ENCODE measurements at regions not wholly inside any gene's neighbourhood (a gene's known extent, or its start where the extent isn't known, plus 50 kb on each side); places are given as distances from the start of the nearest gene placed in this dataset.

DNA sequence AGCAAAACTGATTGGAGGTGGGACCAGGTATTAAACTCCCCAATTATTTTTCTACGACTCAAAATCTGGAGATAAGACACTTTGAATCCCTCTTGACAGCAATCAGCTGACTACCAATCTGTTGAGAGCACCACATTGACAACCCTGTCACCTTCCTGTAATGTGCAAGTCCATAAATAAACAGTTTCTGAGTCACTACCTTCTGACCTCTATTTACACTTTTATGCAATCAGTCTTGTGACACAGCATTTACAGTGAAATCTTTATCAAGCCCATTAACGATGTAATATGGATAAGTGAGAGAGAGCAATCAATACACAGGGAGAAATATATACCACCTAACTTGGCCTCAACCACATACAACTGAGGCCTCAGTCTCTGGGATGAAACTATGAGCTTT, 283.7 kb upstream of the ANO5 start (continued):
- TF ChIP-seq, protein P1, sequence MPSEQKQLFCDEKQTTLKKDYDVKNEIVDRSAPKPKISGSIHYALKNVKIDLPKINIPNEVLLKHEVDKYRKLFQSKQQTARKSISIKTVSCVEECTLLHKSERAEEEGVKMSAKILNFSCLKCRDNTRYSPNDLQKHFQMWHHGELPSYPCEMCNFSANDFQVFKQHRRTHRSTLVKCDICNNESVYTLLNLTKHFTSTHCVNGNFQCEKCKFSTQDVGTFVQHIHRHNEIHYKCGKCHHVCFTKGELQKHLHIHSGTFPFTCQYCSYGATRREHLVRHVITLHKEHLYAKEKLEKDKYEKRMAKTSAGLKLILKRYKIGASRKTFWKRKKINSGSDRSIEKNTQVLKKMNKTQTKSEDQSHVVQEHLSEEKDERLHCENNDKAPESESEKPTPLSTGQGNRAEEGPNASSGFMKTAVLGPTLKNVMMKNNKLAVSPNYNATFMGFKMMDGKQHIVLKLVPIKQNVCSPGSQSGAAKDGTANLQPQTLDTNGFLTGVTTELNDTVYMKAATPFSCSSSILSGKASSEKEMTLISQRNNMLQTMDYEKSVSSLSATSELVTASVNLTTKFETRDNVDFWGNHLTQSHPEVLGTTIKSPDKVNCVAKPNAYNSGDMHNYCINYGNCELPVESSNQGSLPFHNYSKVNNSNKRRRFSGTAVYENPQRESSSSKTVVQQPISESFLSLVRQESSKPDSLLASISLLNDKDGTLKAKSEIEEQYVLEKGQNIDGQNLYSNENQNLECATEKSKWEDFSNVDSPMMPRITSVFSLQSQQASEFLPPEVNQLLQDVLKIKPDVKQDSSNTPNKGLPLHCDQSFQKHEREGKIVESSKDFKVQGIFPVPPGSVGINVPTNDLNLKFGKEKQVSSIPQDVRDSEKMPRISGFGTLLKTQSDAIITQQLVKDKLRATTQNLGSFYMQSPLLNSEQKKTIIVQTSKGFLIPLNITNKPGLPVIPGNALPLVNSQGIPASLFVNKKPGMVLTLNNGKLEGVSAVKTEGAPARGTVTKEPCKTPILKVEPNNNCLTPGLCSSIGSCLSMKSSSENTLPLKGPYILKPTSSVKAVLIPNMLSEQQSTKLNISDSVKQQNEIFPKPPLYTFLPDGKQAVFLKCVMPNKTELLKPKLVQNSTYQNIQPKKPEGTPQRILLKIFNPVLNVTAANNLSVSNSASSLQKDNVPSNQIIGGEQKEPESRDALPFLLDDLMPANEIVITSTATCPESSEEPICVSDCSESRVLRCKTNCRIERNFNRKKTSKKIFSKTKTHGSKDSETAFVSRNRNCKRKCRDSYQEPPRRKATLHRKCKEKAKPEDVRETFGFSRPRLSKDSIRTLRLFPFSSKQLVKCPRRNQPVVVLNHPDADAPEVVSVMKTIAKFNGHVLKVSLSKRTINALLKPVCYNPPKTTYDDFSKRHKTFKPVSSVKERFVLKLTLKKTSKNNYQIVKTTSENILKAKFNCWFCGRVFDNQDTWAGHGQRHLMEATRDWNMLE (tag by site-specific recombination; conservative IDR thresholded peaks at IDR 0.05; ENCODE audit: low read depth) = no peak

DNA sequence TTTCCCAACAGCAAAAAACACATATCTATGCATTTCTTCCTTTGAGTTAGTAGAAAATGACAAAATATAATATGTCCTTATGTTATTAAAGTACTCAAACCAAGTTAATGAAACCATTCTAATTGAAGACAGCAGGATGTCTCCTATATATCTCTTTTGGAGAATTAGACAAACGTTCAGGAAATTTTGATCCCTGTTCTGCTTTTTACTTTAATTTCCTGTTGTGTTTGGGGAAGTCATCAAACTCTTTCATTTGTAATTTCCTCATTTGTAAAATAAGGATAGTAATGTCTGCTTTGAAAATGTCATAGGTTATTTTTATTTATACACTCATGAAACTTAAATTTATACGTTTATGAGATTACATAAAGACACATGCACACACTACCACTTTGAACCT, 281.8 kb upstream of the ANO5 start:
- CTCF ChIA-PET = no interaction called here
- POLR2A ChIA-PET = no interaction called here
- TF ChIP-seq ZNF548 (tag by site-specific recombination; IDR thresholded peaks at IDR 0.05) = no peak
- TF ChIP-seq ZNF843 (tag by site-specific recombination; IDR thresholded peaks at IDR 0.05) = no peak
- no peak for TF ChIP-seq YY2 (tag by site-specific recombination; IDR thresholded peaks at IDR 0.05)
- TF ChIP-seq, protein P2, sequence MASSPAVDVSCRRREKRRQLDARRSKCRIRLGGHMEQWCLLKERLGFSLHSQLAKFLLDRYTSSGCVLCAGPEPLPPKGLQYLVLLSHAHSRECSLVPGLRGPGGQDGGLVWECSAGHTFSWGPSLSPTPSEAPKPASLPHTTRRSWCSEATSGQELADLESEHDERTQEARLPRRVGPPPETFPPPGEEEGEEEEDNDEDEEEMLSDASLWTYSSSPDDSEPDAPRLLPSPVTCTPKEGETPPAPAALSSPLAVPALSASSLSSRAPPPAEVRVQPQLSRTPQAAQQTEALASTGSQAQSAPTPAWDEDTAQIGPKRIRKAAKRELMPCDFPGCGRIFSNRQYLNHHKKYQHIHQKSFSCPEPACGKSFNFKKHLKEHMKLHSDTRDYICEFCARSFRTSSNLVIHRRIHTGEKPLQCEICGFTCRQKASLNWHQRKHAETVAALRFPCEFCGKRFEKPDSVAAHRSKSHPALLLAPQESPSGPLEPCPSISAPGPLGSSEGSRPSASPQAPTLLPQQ (tag by site-specific recombination; IDR thresholded peaks at IDR 0.05) = no peak
- TF ChIP-seq GLIS1 (tag by site-specific recombination; IDR thresholded peaks at IDR 0.05) = no peak
- no peak for TF ChIP-seq ZNF521 (tag by site-specific recombination; IDR thresholded peaks at IDR 0.05)
- TF ChIP-seq, protein P3, sequence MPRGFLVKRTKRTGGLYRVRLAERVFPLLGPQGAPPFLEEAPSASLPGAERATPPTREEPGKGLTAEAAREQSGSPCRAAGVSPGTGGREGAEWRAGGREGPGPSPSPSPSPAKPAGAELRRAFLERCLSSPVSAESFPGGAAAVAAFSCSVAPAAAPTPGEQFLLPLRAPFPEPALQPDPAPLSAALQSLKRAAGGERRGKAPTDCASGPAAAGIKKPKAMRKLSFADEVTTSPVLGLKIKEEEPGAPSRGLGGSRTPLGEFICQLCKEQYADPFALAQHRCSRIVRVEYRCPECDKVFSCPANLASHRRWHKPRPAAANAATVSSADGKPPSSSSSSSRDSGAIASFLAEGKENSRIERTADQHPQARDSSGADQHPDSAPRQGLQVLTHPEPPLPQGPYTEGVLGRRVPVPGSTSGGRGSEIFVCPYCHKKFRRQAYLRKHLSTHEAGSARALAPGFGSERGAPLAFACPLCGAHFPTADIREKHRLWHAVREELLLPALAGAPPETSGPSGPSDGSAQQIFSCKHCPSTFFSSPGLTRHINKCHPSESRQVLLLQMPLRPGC (tag by site-specific recombination; IDR thresholded peaks at IDR 0.05) = no peak
- TF ChIP-seq, protein P4, sequence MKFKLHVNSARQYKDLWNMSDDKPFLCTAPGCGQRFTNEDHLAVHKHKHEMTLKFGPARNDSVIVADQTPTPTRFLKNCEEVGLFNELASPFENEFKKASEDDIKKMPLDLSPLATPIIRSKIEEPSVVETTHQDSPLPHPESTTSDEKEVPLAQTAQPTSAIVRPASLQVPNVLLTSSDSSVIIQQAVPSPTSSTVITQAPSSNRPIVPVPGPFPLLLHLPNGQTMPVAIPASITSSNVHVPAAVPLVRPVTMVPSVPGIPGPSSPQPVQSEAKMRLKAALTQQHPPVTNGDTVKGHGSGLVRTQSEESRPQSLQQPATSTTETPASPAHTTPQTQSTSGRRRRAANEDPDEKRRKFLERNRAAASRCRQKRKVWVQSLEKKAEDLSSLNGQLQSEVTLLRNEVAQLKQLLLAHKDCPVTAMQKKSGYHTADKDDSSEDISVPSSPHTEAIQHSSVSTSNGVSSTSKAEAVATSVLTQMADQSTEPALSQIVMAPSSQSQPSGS (tag by site-specific recombination; IDR thresholded peaks at IDR 0.05; ENCODE audit: low read depth) = no peak
- TF ChIP-seq ZNF747 (tag by site-specific recombination; IDR thresholded peaks at IDR 0.05) = no peak
- TF ChIP-seq, protein P5, sequence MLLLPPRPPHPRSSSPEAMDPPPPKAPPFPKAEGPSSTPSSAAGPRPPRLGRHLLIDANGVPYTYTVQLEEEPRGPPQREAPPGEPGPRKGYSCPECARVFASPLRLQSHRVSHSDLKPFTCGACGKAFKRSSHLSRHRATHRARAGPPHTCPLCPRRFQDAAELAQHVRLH (tag by site-specific recombination; IDR thresholded peaks at IDR 0.05) = no peak
- TF ChIP-seq GFI1B (tag by site-specific recombination; IDR thresholded peaks at IDR 0.05) = no peak
- TF ChIP-seq, protein P6, sequence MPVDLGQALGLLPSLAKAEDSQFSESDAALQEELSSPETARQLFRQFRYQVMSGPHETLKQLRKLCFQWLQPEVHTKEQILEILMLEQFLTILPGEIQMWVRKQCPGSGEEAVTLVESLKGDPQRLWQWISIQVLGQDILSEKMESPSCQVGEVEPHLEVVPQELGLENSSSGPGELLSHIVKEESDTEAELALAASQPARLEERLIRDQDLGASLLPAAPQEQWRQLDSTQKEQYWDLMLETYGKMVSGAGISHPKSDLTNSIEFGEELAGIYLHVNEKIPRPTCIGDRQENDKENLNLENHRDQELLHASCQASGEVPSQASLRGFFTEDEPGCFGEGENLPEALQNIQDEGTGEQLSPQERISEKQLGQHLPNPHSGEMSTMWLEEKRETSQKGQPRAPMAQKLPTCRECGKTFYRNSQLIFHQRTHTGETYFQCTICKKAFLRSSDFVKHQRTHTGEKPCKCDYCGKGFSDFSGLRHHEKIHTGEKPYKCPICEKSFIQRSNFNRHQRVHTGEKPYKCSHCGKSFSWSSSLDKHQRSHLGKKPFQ (tag by site-specific recombination; IDR thresholded peaks at IDR 0.05) = no peak
- TF ChIP-seq, protein P7, sequence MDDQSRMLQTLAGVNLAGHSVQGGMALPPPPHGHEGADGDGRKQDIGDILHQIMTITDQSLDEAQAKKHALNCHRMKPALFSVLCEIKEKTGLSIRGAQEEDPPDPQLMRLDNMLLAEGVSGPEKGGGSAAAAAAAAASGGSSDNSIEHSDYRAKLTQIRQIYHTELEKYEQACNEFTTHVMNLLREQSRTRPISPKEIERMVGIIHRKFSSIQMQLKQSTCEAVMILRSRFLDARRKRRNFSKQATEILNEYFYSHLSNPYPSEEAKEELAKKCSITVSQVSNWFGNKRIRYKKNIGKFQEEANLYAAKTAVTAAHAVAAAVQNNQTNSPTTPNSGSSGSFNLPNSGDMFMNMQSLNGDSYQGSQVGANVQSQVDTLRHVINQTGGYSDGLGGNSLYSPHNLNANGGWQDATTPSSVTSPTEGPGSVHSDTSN (CRISPR knock-in tag; IDR thresholded peaks at IDR 0.05) = no peak
- TF ChIP-seq ZNF76 (tag by site-specific recombination; IDR thresholded peaks at IDR 0.05; ENCODE audit: borderline replicate concordance, low read depth) = no peak
- no peaks in the 10 kb centered on the region for H3K4me1 ChIP-seq (ENCODE audit: control insufficient read depth, insufficient read depth, low read length)
- H3K9me3 ChIP-seq (ENCODE audit: control insufficient read depth, insufficient read depth, low read depth, low read length) = no peaks in the 10 kb centered on the region
- no peak overlapping the region for H3K27ac ChIP-seq (ENCODE audit: extremely low read depth, low read depth, low read length)
- H3K36me3 ChIP-seq (ENCODE audit: control insufficient read depth in 2 of 2, insufficient read depth in 1 of 2, low read length in 2 of 2) = no peaks in the 10 kb centered on the region
- H3K4me3 ChIP-seq (ENCODE audit: low read depth, low read length) = no peak overlapping the region

Data from HEK293 (cell line).